CD1c-positive myeloid dendritic cell (primary cell): ENCODE measurements at regions not wholly inside any gene's neighbourhood (a gene's known extent, or its start where the extent isn't known, plus 50 kb on each side); places are given as distances from the start of the nearest gene placed in this dataset.

Source experiments
- DNase-seq: peaks from one replicate; pipeline ENCODE4 v3.0.0-alpha.2; 2016; ENCODE audit errors: extremely low spot score

- DNase-seq, result no peak
Observed at GRCh38 chr15:36525430-36525829, 54.0 kb upstream of the CDIN1 start.

GRCh38 chr15:36527235-36528162, 51.9 kb upstream of the CDIN1 start:
- DNase-seq, result no peak

- no peak for DNase-seq
Observed at GRCh38 chr15:36529296-36530011, 50.0 kb upstream of the CDIN1 start.
